GM20000 (cell line): ENCODE measurements at regions not wholly inside any gene's neighbourhood (a gene's known extent, or its start where the extent isn't known, plus 50 kb on each side); places are given as distances from the start of the nearest gene placed in this dataset.

Experiments
- DNase-seq: peaks from one replicate; pipeline ENCODE4 v3.0.0; 2012; ENCODE audit warnings: low spot score
- CTCF ChIP-seq: IDR thresholded peaks from 2 replicates; pipeline ENCODE4 v1.5.1; 2012; ENCODE audit warnings: mild to moderate bottlenecking, control low read depth; ENCODE audit errors: extremely low read depth, missing control alignments

- no peak for TF ChIP-seq CTCF
Measured at GRCh38 chr18:77865853-77866252, 616.2 kb downstream of the GALR1 start.

GRCh38 chr18:77866351-77866750 is 616.7 kb downstream of the GALR1 start:
- no peak for DNase-seq
- TF ChIP-seq CTCF: no peak

More at GRCh38 chr18:77865853-77866252, 616.2 kb downstream of the GALR1 start:
- DNase-seq: no peak

- TF ChIP-seq CTCF: no peak
- DNase-seq: no peak
Measured at GRCh38 chr18:77870199-77870598, 620.6 kb downstream of the GALR1 start.

GRCh38 chr18:77870894-77871293 is 621.2 kb downstream of the GALR1 start:
- no peak for TF ChIP-seq CTCF
- DNase-seq: no peak

GRCh38 chr18:77872166-77872565 is 622.5 kb downstream of the GALR1 start:
- DNase-seq: no peak
- no peak for TF ChIP-seq CTCF

- TF ChIP-seq CTCF: no peak
- DNase-seq: no peak
Measured at GRCh38 chr18:77876319-77876865, 626.7 kb downstream of the GALR1 start.

GRCh38 chr18:77879829-77880228 is 630.2 kb downstream of the GALR1 start:
- DNase-seq: no peak
- TF ChIP-seq CTCF: no peak
